Right atrium auricular region (tissue), 2 donors: ENCODE measurements at regions not wholly inside any gene's neighbourhood (a gene's known extent, or its start where the extent isn't known, plus 50 kb on each side); places are given as distances from the start of the nearest gene placed in this dataset.

Source experiments
- DNase-seq: peaks from one replicate; pipeline ENCODE4 v3.0.0-alpha.2; 2019; ENCODE audit warnings: low spot score
- H3K27ac ChIP-seq, 2 donors: fragments of 200-600 bp; sonication (generic); 1 replicate in 1 of 2; 2 replicates in 1 of 2; pipeline ENCODE4 v1.5.1; 2016 to 2019
- H3K27me3 ChIP-seq, 2 donors: fragments of 200-600 bp; sonication (generic); one replicate each; pipeline versions ENCODE4 v1.5.1 to v1.6.0; 2017 to 2019
- H3K36me3 ChIP-seq: fragments of 200-600 bp; sonication (generic); one replicate; pipeline ENCODE4 v1.5.1; 2016
- H3K4me1 ChIP-seq, 2 donors: fragments of 200-600 bp; sonication (generic); one replicate each; pipeline versions ENCODE4 v1.5.1 to v1.6.0; 2017 to 2019
- H3K4me3 ChIP-seq, 2 donors: fragments of 200-600 bp; sonication (generic); 1 replicate in 1 of 2; 2 replicates in 1 of 2; pipeline ENCODE4 v1.5.1; 2017 to 2019; ENCODE audit warnings: mild to moderate bottlenecking in 1 of 2, moderate library complexity in 1 of 2
- H3K9me3 ChIP-seq, 2 donors: fragments of 200-600 bp; sonication (generic); one replicate each; pipeline ENCODE4 v1.5.1; 2019
- CTCF ChIP-seq, 2 donors: fragments of 200-600 bp; sonication (generic); IDR thresholded peaks; one replicate each; pipeline ENCODE4 v1.5.1; 2019; ENCODE audit warnings: antibody characterized with exemption in 2 of 2

- H3K27ac ChIP-seq = peak overlapping the region; percentile 49 to 84
- no peak for TF ChIP-seq CTCF (IDR thresholded peaks at IDR 0.05)
- H3K4me3 ChIP-seq = no peak overlapping the region
- no peaks in the 10 kb centered on the region for H3K27me3 ChIP-seq
- DNase-seq = no peak
- H3K4me1 ChIP-seq = no peaks in the 10 kb centered on the region
- no peaks in the 10 kb centered on the region for H3K9me3 ChIP-seq
- no peaks in the 10 kb centered on the region for H3K36me3 ChIP-seq
Measured at GRCh38 chr4:173669460-173670179, 139.6 kb upstream of the HAND2 start.

GRCh38 chr4:173661001-173661400 is 131.0 kb upstream of the HAND2 start:
- Histone ChIP-seq H3K36me3 (no peaks in the 10 kb centered on the region), H3K27ac (no peak overlapping the region), H3K4me3 (no peak overlapping the region), H3K4me1 (no peaks in the 10 kb centered on the region), H3K27me3 (no peaks in the 10 kb centered on the region), H3K9me3 (peaks cover 0 to 6% of the 10 kb centered on the region in 2 donors)
- no peak for DNase-seq
- TF ChIP-seq CTCF (IDR thresholded peaks at IDR 0.05) = no peak

GRCh38 chr4:173656898-173657297 is 126.9 kb upstream of the HAND2 start:
- Histone ChIP-seq H3K9me3 (peaks cover 0 to 6% of the 10 kb centered on the region in 2 donors), H3K36me3 (no peaks in the 10 kb centered on the region), H3K4me3 (no peak overlapping the region), H3K4me1 (peaks cover 0 to 6% of the 10 kb centered on the region in 2 donors), H3K27ac (peak overlapping the region in 1 of 2 donors; percentile 6), H3K27me3 (no peaks in the 10 kb centered on the region)
- no peak for DNase-seq
- no peak for TF ChIP-seq CTCF (IDR thresholded peaks at IDR 0.05)

- DNase-seq = no peak
- peak overlapping the region in 1 of 2 donors; percentile 73 for H3K27ac ChIP-seq
- H3K9me3 ChIP-seq = no peaks in the 10 kb centered on the region
- H3K27me3 ChIP-seq = no peaks in the 10 kb centered on the region
- no peak overlapping the region for H3K4me3 ChIP-seq
- peaks cover 0 to 12% of the 10 kb centered on the region in 2 donors for H3K4me1 ChIP-seq
- no peaks in the 10 kb centered on the region for H3K36me3 ChIP-seq
- no peak for TF ChIP-seq CTCF (IDR thresholded peaks at IDR 0.05)
Measured at GRCh38 chr4:173652283-173652931, 122.4 kb upstream of the HAND2 start.

GRCh38 chr4:173651651-173652282 is 121.7 kb upstream of the HAND2 start:
- Histone ChIP-seq H3K27ac (peak overlapping the region in 1 of 2 donors; percentile 73), H3K4me1 (peaks cover 0 to 12% of the 10 kb centered on the region in 2 donors), H3K36me3 (no peaks in the 10 kb centered on the region), H3K27me3 (no peaks in the 10 kb centered on the region), H3K4me3 (no peak overlapping the region), H3K9me3 (no peaks in the 10 kb centered on the region)
- TF ChIP-seq CTCF (IDR thresholded peaks at IDR 0.05) = no peak
- DNase-seq = no peak
